SK-N-SH (cell line): ENCODE measurements at regions not wholly inside any gene's neighbourhood (a gene's known extent, or its start where the extent isn't known, plus 50 kb on each side); places are given as distances from the start of the nearest gene placed in this dataset.

ENCODE experiments used
- CTCF ChIA-PET: fragments of 300-600, 350-600 bp; formaldehyde crosslinking; extraction: SDS; loops from one replicate; lab custom pipeline; 2021; lab: Yijun Ruan, JAX
- POLR2A ChIA-PET: fragments of 350-600 bp; sonication (Branson Sonifier 250); formaldehyde crosslinking; extraction: SDS; loops from one replicate; lab custom pipeline; 2020; ENCODE audit warnings: antibody characterized with exemption, inconsistent platforms; lab: Yijun Ruan, JAX
- DNase-seq: peaks from one replicate; pipeline ENCODE4 v3.0.0; 2012
- H2AFZ ChIP-seq: fragments of 200-600 bp; sonication (generic); 2 replicates; pipeline ENCODE4 v1.8.1; 2016; ENCODE audit warnings: antibody characterized with exemption, mild to moderate bottlenecking, low read depth
- H3F3A ChIP-seq: fragments of 200-600 bp; sonication (generic); replicated peaks from 2 replicates; pipeline ENCODE3; 2016; ENCODE audit warnings: antibody characterized with exemption, mild to moderate bottlenecking; ENCODE audit not compliant: insufficient read depth
- H3K27ac ChIP-seq, 2 experiments: fragments of 200-500 bp in 1 of 2; fragments of 200-600 bp in 1 of 2; sonication (Bioruptor generic) in 1 of 2; sonication (generic), shearing (Covaris generic) in 1 of 2; 2 replicates each; pipeline versions ENCODE4 v1.5.1 to v1.6.1; 2014 to 2016; ENCODE audit warnings: low read depth in 2 of 2, inconsistent platforms in 1 of 2, low read length in 1 of 2, mild to moderate bottlenecking in 1 of 2, mixed read lengths in 1 of 2
- H3K27me3 ChIP-seq: fragments of 200-600 bp; sonication (generic), shearing (Covaris generic); 2 replicates; pipeline ENCODE4 v1.6.1; 2016; ENCODE audit warnings: mixed run types; ENCODE audit not compliant: insufficient read depth
- H3K36me3 ChIP-seq, 2 experiments: fragments of 200-500 bp in 1 of 2; fragments of 200-600 bp in 1 of 2; sonication (Bioruptor generic) in 1 of 2; sonication (generic) in 1 of 2; replicated peaks in 1 of 2; 2 replicates each; pipeline versions ENCODE3 to v1.5.1; 2014 to 2016; ENCODE audit warnings: low read length in 1 of 2, mild to moderate bottlenecking in 1 of 2; ENCODE audit not compliant: insufficient read depth in 2 of 2, control insufficient read depth in 1 of 2
- H3K4me1 ChIP-seq, 2 experiments: fragments of 200-500 bp in 1 of 2; fragments of 200-600 bp in 1 of 2; sonication (Bioruptor generic) in 1 of 2; sonication (generic), shearing (Covaris generic) in 1 of 2; 2 replicates each; pipeline versions ENCODE4 v1.5.1 to v1.6.1; 2014 to 2016; ENCODE audit warnings: low read depth in 1 of 2, low read length in 1 of 2, mixed run types in 1 of 2; ENCODE audit not compliant: insufficient read depth in 2 of 2, control insufficient read depth in 1 of 2
- H3K4me2 ChIP-seq: fragments of 200-600 bp; sonication (generic), shearing (Covaris generic); 2 replicates; pipeline ENCODE4 v1.6.1; 2017; ENCODE audit warnings: mixed run types
- H3K4me3 ChIP-seq, 2 experiments: fragments of 200-500 bp in 1 of 2; fragments of 200-600 bp in 1 of 2; sonication (Bioruptor generic) in 1 of 2; sonication (generic), shearing (Covaris generic) in 1 of 2; 2 replicates each; pipeline versions ENCODE4 v1.5.1 to v1.8.1; 2014 to 2016; ENCODE audit warnings: low read depth in 2 of 2, inconsistent platforms in 1 of 2, low read length in 1 of 2, mild to moderate bottlenecking in 1 of 2, mixed read lengths in 1 of 2, moderate library complexity in 1 of 2
- H3K79me2 ChIP-seq: fragments of 200-600 bp; sonication (generic); 2 replicates; pipeline ENCODE4 v1.8.1; 2017; ENCODE audit warnings: mild to moderate bottlenecking; ENCODE audit not compliant: insufficient read depth
- H3K9ac ChIP-seq: fragments of 200-600 bp; sonication (generic); 2 replicates; pipeline ENCODE4 v1.6.1; 2017; ENCODE audit warnings: mixed run types
- H3K9me2 ChIP-seq: fragments of 200-600 bp; sonication (generic); 2 replicates; pipeline ENCODE4 v1.6.1; 2017; ENCODE audit warnings: mixed run types
- H3K9me3 ChIP-seq: fragments of 200-600 bp; sonication (generic); 2 replicates; pipeline ENCODE4 v1.6.1; 2017; ENCODE audit warnings: mixed run types, mild to moderate bottlenecking, moderate library complexity
- H4K20me1 ChIP-seq: fragments of 200-600 bp; sonication (generic); 2 replicates; pipeline ENCODE4 v1.6.1; 2017; ENCODE audit warnings: mild to moderate bottlenecking, mixed run types; ENCODE audit not compliant: insufficient read depth
- ELF1 ChIP-seq: IDR thresholded peaks from 2 replicates; pipeline ENCODE4 v1.4.0; 2012
- EP300 ChIP-seq, 2 experiments: IDR thresholded peaks; 2 replicates each; pipeline versions ENCODE4 v1.4.0 to v1.6.1; 2012; ENCODE audit warnings: borderline replicate concordance in 1 of 2, low read depth in 1 of 2, low read length in 1 of 2
- FOSL2 ChIP-seq: IDR thresholded peaks from 2 replicates; pipeline ENCODE4 v1.4.0; 2012; ENCODE audit warnings: low read depth, mild to moderate bottlenecking, moderate library complexity, borderline replicate concordance
- FOXM1 ChIP-seq: IDR thresholded peaks from 2 replicates; pipeline ENCODE4 v1.4.0; 2012; ENCODE audit warnings: low read depth, mild to moderate bottlenecking
- GABPA ChIP-seq: IDR thresholded peaks from 2 replicates; pipeline ENCODE4 v1.4.0; 2012; ENCODE audit warnings: low read depth, mild to moderate bottlenecking
- GATA2 ChIP-seq: sonication (generic); formaldehyde crosslinking; IDR thresholded peaks from 2 replicates; pipeline ENCODE4 v1.5.0; 2020; ENCODE audit warnings: mild to moderate bottlenecking, missing genetic modification reagents
- JUND ChIP-seq: IDR thresholded peaks from 2 replicates; pipeline ENCODE4 v1.4.0; 2012
- MEF2A ChIP-seq: IDR thresholded peaks from 2 replicates; pipeline ENCODE4 v1.4.0; 2012; ENCODE audit warnings: low read depth, borderline replicate concordance
- NRF1 ChIP-seq: IDR thresholded peaks from 2 replicates; pipeline ENCODE4 v1.6.1; 2012; ENCODE audit warnings: low read depth, mild to moderate bottlenecking, low read length
- POLR2AphosphoS5 ChIP-seq: IDR thresholded peaks from 2 replicates; pipeline ENCODE4 v1.6.1; 2012; ENCODE audit warnings: low read depth, low read length
- RCOR1 ChIP-seq: fragments of 150-350 bp; IDR thresholded peaks from 2 replicates; pipeline ENCODE4 v1.6.1; 2017; ENCODE audit warnings: antibody characterized with exemption, low read length
- REST ChIP-seq: IDR thresholded peaks from 2 replicates; pipeline ENCODE4 v1.6.1; 2012; ENCODE audit warnings: mild to moderate bottlenecking, low read depth, low read length, moderate library complexity
- RXRA ChIP-seq: IDR thresholded peaks from 2 replicates; pipeline ENCODE4 v1.4.0; 2012; ENCODE audit warnings: low read depth, mild to moderate bottlenecking, borderline replicate concordance
- SIN3A ChIP-seq: IDR thresholded peaks from 2 replicates; pipeline ENCODE4 v1.6.1; 2012; ENCODE audit warnings: low read depth, mild to moderate bottlenecking, low read length, moderate library complexity, borderline replicate concordance
- SMC3 ChIP-seq: IDR thresholded peaks from 2 replicates; pipeline ENCODE4 v1.6.1; 2012; ENCODE audit warnings: low read depth, low read length, improper control_type of control experiment
- TAF1 ChIP-seq: IDR thresholded peaks from 2 replicates; pipeline ENCODE4 v1.6.1; 2012; ENCODE audit warnings: low read depth, mild to moderate bottlenecking, low read length, moderate library complexity, borderline replicate concordance
- TCF12 ChIP-seq: IDR thresholded peaks from 2 replicates; pipeline ENCODE4 v1.4.0; 2012
- TEAD4 ChIP-seq: IDR thresholded peaks from 2 replicates; pipeline ENCODE4 v1.4.0; 2012; ENCODE audit warnings: mild to moderate bottlenecking, borderline replicate concordance; ENCODE audit not compliant: insufficient read depth
- YY1 ChIP-seq: IDR thresholded peaks from 2 replicates; pipeline ENCODE4 v1.4.0; 2012; ENCODE audit warnings: low read depth, mild to moderate bottlenecking
- WGBS: methylation state at CpG from one replicate; pipeline ENCODE4 v1.1.6; 2017; ENCODE audit warnings: low lambda C conversion rate; 5-methylcytosine and 5-hydroxymethylcytosine counted together
- TF ChIP-seq, protein P1 (sequence below): fragments of 200-600 bp; sonication (generic); IDR thresholded peaks from 2 replicates; pipeline ENCODE4 v1.6.1; 2017; ENCODE audit warnings: antibody characterized with exemption, mild to moderate bottlenecking, moderate library complexity
- TF ChIP-seq, protein P2 (sequence below): fragments of 150-350 bp; IDR thresholded peaks from 2 replicates; pipeline ENCODE4 v1.6.1; 2016; ENCODE audit warnings: mild to moderate bottlenecking, low read depth, low read length
- TF ChIP-seq, protein P3 (sequence below): IDR thresholded peaks from 2 replicates; pipeline ENCODE4 v1.4.0; 2012; ENCODE audit warnings: low read depth, borderline replicate concordance

DNA sequence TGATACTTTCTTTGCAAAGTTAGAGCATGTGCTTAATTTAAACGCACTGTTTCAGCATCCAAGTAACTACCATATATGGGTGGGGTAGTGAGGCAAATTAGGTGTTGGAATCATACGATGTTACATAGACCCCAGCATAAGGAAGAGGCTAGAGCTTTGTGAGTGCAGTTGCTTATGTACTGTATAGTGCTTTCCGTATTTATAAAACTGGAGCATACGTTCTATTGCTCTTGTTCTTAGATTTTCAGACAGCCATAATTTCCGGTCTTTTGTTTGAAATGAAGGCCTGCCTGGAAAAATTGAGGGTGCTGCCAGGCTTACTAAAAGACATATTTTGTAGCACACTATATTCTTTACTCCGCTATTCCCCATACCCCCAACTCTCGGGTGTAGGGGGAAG, 335.7 kb downstream of the FOXG1 start:
- H3K27ac ChIP-seq, result no peak overlapping the region
- no peaks in the 10 kb centered on the region for H3F3A ChIP-seq
- H3K4me1 ChIP-seq, result no peaks in the 10 kb centered on the region
- no peak overlapping the region for H3K4me3 ChIP-seq
- 0 out of 2 replicates have a peak, but pooled peaks cover 6% of the 10 kb centered on the region for H3K27me3 ChIP-seq
- CTCF ChIA-PET, result no interaction called here
- H2AFZ ChIP-seq, result no peak overlapping the region
- TF ChIP-seq GABPA (no peak), NRF1 (no peak), JUND (no peak), TEAD4 (no peak), MEF2A (no peak), TCF12 (no peak), RCOR1 (no peak), FOXM1 (no peak), TAF1 (no peak), ELF1 (no peak), FOSL2 (no peak), GATA2 (CRISPR knock-in tag) (no peak), RXRA (no peak)
- TF ChIP-seq, protein P1, sequence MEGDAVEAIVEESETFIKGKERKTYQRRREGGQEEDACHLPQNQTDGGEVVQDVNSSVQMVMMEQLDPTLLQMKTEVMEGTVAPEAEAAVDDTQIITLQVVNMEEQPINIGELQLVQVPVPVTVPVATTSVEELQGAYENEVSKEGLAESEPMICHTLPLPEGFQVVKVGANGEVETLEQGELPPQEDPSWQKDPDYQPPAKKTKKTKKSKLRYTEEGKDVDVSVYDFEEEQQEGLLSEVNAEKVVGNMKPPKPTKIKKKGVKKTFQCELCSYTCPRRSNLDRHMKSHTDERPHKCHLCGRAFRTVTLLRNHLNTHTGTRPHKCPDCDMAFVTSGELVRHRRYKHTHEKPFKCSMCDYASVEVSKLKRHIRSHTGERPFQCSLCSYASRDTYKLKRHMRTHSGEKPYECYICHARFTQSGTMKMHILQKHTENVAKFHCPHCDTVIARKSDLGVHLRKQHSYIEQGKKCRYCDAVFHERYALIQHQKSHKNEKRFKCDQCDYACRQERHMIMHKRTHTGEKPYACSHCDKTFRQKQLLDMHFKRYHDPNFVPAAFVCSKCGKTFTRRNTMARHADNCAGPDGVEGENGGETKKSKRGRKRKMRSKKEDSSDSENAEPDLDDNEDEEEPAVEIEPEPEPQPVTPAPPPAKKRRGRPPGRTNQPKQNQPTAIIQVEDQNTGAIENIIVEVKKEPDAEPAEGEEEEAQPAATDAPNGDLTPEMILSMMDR, result no peak
- TF ChIP-seq, all 33 proteins: peak for 0
- 31% methylated on average over 7 of the region's 7 CpGs for WGBS
- DNase-seq, result no peak
- no peaks in the 10 kb centered on the region for H3K9me3 ChIP-seq
- POLR2A ChIA-PET, result no interaction called here
- H3K36me3 ChIP-seq, result no peaks in the 10 kb centered on the region
- H4K20me1 ChIP-seq, result no peaks in the 10 kb centered on the region
- no peak overlapping the region for H3K9ac ChIP-seq
- H3K9me2 ChIP-seq, result no peaks in the 10 kb centered on the region
- no peaks in the 10 kb centered on the region for H3K79me2 ChIP-seq
- H3K4me2 ChIP-seq, result no peak overlapping the region

DNA sequence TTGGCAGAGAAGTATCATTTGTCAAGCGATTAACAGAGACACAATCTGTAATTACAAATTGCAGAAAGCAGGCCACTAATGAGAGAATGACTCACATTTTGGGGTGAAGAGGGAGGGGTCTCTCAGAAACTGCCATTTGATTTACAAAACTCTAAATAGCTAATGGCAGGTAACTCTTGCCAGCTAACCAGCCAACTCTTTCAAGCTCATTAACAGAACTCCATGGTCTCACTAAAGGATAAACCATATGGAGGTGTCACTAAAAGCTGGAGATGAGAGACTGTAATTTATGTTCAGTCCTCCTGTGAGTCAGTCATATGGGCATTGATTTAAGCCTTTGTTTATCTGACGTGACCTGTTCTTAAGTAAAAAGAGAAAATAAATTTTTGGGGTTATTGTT, 336.4 kb downstream of the FOXG1 start:
- Histone ChIP-seq H4K20me1 (no peaks in the 10 kb centered on the region), H3K9ac (no peak overlapping the region), H3K9me2 (no peaks in the 10 kb centered on the region), H3K4me3 (no peak overlapping the region), H3K4me1 (no peaks in the 10 kb centered on the region), H3K36me3 (no peaks in the 10 kb centered on the region), H3K9me3 (no peaks in the 10 kb centered on the region), H3K4me2 (no peak overlapping the region), H3K79me2 (no peaks in the 10 kb centered on the region), H3K27me3 (0 out of 2 replicates have a peak, but pooled peaks cover 6% of the 10 kb centered on the region), H3F3A (no peaks in the 10 kb centered on the region), H2AFZ (no peak overlapping the region), H3K27ac (no peak overlapping the region)
- ChIA-PET POLR2A (no interaction called here), CTCF (no interaction called here)
- 5% methylated on average over 2 of the region's 2 CpGs for WGBS
- no peak for DNase-seq
- TF ChIP-seq EP300 (IDR thresholded peaks at IDR 0.05; ENCODE audit: borderline replicate concordance in 1 of 2, low read depth in 1 of 2, low read length in 1 of 2) (no peak), SMC3 (no peak), NRF1 (no peak), YY1 (no peak), REST (no peak), FOXM1 (no peak), POLR2AphosphoS5 (no peak), SIN3A (no peak), JUND (no peak), TEAD4 (no peak), FOSL2 (no peak)
- TF ChIP-seq, protein P2, sequence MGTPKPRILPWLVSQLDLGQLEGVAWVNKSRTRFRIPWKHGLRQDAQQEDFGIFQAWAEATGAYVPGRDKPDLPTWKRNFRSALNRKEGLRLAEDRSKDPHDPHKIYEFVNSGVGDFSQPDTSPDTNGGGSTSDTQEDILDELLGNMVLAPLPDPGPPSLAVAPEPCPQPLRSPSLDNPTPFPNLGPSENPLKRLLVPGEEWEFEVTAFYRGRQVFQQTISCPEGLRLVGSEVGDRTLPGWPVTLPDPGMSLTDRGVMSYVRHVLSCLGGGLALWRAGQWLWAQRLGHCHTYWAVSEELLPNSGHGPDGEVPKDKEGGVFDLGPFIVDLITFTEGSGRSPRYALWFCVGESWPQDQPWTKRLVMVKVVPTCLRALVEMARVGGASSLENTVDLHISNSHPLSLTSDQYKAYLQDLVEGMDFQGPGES, result no peak
- TF ChIP-seq, protein P3, sequence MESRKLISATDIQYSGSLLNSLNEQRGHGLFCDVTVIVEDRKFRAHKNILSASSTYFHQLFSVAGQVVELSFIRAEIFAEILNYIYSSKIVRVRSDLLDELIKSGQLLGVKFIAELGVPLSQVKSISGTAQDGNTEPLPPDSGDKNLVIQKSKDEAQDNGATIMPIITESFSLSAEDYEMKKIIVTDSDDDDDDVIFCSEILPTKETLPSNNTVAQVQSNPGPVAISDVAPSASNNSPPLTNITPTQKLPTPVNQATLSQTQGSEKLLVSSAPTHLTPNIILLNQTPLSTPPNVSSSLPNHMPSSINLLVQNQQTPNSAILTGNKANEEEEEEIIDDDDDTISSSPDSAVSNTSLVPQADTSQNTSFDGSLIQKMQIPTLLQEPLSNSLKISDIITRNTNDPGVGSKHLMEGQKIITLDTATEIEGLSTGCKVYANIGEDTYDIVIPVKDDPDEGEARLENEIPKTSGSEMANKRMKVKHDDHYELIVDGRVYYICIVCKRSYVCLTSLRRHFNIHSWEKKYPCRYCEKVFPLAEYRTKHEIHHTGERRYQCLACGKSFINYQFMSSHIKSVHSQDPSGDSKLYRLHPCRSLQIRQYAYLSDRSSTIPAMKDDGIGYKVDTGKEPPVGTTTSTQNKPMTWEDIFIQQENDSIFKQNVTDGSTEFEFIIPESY, result no peak
